H1 (cell line): ENCODE measurements at regions not wholly inside any gene's neighbourhood (a gene's known extent, or its start where the extent isn't known, plus 50 kb on each side); places are given as distances from the start of the nearest gene placed in this dataset.

ENCODE experiments used
- BCL11A ChIP-seq, 2 experiments: IDR thresholded peaks; one replicate each; pipeline ENCODE4 v1.6.1; 2011; ENCODE audit warnings: low read depth in 2 of 2, low read length in 2 of 2, mild to moderate bottlenecking in 2 of 2
- CEBPB ChIP-seq: IDR thresholded peaks from 2 replicates; pipeline ENCODE4 v1.6.1; 2012; ENCODE audit warnings: low read depth, low read length
- CREB1 ChIP-seq: IDR thresholded peaks from 2 replicates; pipeline ENCODE4 v1.6.1; 2012; ENCODE audit warnings: inconsistent platforms
- EZH2 ChIP-seq: fragments of 200-600 bp; sonication (generic); IDR thresholded peaks from 2 replicates; pipeline ENCODE4 v1.7.1; 2012; ENCODE audit warnings: low read depth, mild to moderate bottlenecking, moderate library complexity, low read length, inconsistent platforms; ENCODE audit not compliant: severe bottlenecking
- PHF8 ChIP-seq: fragments of 200-600 bp; sonication (generic); conservative IDR thresholded peaks from 2 replicates; pipeline ENCODE4 v1.7.1; 2012; ENCODE audit warnings: low read depth, mild to moderate bottlenecking, inconsistent platforms, low read length, moderate library complexity
- RAD21 ChIP-seq, 2 experiments: IDR thresholded peaks in 1 of 2; conservative IDR thresholded peaks in 1 of 2; 2 replicates each; pipeline ENCODE4 v1.6.1; 2011; ENCODE audit warnings: low read depth in 2 of 2, low read length in 2 of 2, improper control_type of control experiment in 1 of 2, inconsistent platforms in 1 of 2, mild to moderate bottlenecking in 1 of 2, moderate library complexity in 1 of 2

- no peak for TF ChIP-seq EZH2
- TF ChIP-seq PHF8: no peak
- TF ChIP-seq CREB1: no peak
- no peak for TF ChIP-seq RAD21 (IDR thresholded peaks at IDR 0.05 in 1 of 2, conservative IDR thresholded peaks at IDR 0.05 in 1 of 2; ENCODE audit: low read depth in 2 of 2, low read length in 2 of 2)
- no peak for TF ChIP-seq CEBPB
- no peak for TF ChIP-seq BCL11A (IDR thresholded peaks at IDR 0.05; ENCODE audit: low read depth in 2 of 2, low read length in 2 of 2)
Measured at GRCh38 chr10:129344731-129345355, 122.2 kb upstream of the MGMT start (continued).
